ENCODE measurements at regions not wholly inside any gene's neighbourhood (a gene's known extent, or its start where the extent isn't known, plus 50 kb on each side); places are given as distances from the start of the nearest gene placed in this dataset.

- H3K9ac ChIP-seq (ENCODE audit: insufficient read depth, low read length): no peak overlapping the region
- H3K36me3 ChIP-seq (ENCODE audit: control insufficient read depth, insufficient read depth, low read length): no peaks in the 10 kb centered on the region
- H3K27me3 ChIP-seq (ENCODE audit: control insufficient read depth, insufficient read depth, low read length): no peaks in the 10 kb centered on the region
- no peak overlapping the region for H3K4me2 ChIP-seq (ENCODE audit: extremely low read depth, insufficient read depth, low read length)
- no peaks in the 10 kb centered on the region for H3K9me3 ChIP-seq (ENCODE audit: control insufficient read depth, insufficient read depth, low read depth, low read length)
- H3K4me1 ChIP-seq (ENCODE audit: control insufficient read depth, extremely low read depth, insufficient read depth, low read length): no peaks in the 10 kb centered on the region
- no peaks in the 10 kb centered on the region for H3K79me2 ChIP-seq (ENCODE audit: control insufficient read depth, insufficient read depth, low read length)
- no peak overlapping the region for H3K27ac ChIP-seq (ENCODE audit: insufficient read depth, low read length)
- H4K20me1 ChIP-seq (ENCODE audit: control insufficient read depth, extremely low read depth, insufficient read depth, low read length): no peaks in the 10 kb centered on the region
- H3K4me3 ChIP-seq (replicated peaks in 1 of 4; ENCODE audit: control extremely low read depth in 1 of 4, insufficient read depth in 1 of 4, low read depth in 3 of 4, low read length in 4 of 4): no peak overlapping the region
- H2AFZ ChIP-seq (ENCODE audit: low read length): no peak overlapping the region
- TF ChIP-seq CTCF (conservative IDR thresholded peaks at IDR 0.05 in 1 of 2, IDR thresholded peaks at IDR 0.05 in 1 of 2; ENCODE audit: low read depth in 1 of 2, low read length in 2 of 2) (no peak), EZH2 (IDR thresholded peaks at IDR 0.05; ENCODE audit: low read length, missing control alignments) (no peak)
- no peak for DNase-seq (ENCODE audit: low read depth in 2 of 2)
Measured at GRCh38 chr13:72341904-72342303, 385.5 kb downstream of the MZT1 start.

- H4K20me1 ChIP-seq (ENCODE audit: control insufficient read depth, extremely low read depth, insufficient read depth, low read length): no peaks in the 10 kb centered on the region
- H3K27ac ChIP-seq (ENCODE audit: insufficient read depth, low read length): no peak overlapping the region
- TF ChIP-seq EZH2 (IDR thresholded peaks at IDR 0.05; ENCODE audit: low read length, missing control alignments) (no peak), CTCF (conservative IDR thresholded peaks at IDR 0.05 in 1 of 2, IDR thresholded peaks at IDR 0.05 in 1 of 2; ENCODE audit: low read depth in 1 of 2, low read length in 2 of 2) (no peak)
- no peaks in the 10 kb centered on the region for H3K27me3 ChIP-seq (ENCODE audit: control insufficient read depth, insufficient read depth, low read length)
- no peak for DNase-seq (ENCODE audit: low read depth in 2 of 2)
- no peak overlapping the region for H3K4me3 ChIP-seq (replicated peaks in 1 of 4; ENCODE audit: control extremely low read depth in 1 of 4, insufficient read depth in 1 of 4, low read depth in 3 of 4, low read length in 4 of 4)
- no peaks in the 10 kb centered on the region for H3K79me2 ChIP-seq (ENCODE audit: control insufficient read depth, insufficient read depth, low read length)
- no peaks in the 10 kb centered on the region for H3K36me3 ChIP-seq (ENCODE audit: control insufficient read depth, insufficient read depth, low read length)
- no peak overlapping the region for H2AFZ ChIP-seq (ENCODE audit: low read length)
- H3K4me2 ChIP-seq (ENCODE audit: extremely low read depth, insufficient read depth, low read length): no peak overlapping the region
- H3K9me3 ChIP-seq (ENCODE audit: control insufficient read depth, insufficient read depth, low read depth, low read length): no peaks in the 10 kb centered on the region
- H3K9ac ChIP-seq (ENCODE audit: insufficient read depth, low read length): no peak overlapping the region
- no peaks in the 10 kb centered on the region for H3K4me1 ChIP-seq (ENCODE audit: control insufficient read depth, extremely low read depth, insufficient read depth, low read length)
Measured at GRCh38 chr13:72317346-72318109, 409.9 kb downstream of the MZT1 start.

GRCh38 chr13:72316716-72317115 is 410.7 kb downstream of the MZT1 start:
- Histone ChIP-seq H2AFZ (ENCODE audit: low read length) (no peak overlapping the region), H3K79me2 (ENCODE audit: control insufficient read depth, insufficient read depth, low read length) (no peaks in the 10 kb centered on the region), H3K27ac (ENCODE audit: insufficient read depth, low read length) (no peak overlapping the region), H3K27me3 (ENCODE audit: control insufficient read depth, insufficient read depth, low read length) (no peaks in the 10 kb centered on the region), H3K4me2 (ENCODE audit: extremely low read depth, insufficient read depth, low read length) (no peak overlapping the region), H3K36me3 (ENCODE audit: control insufficient read depth, insufficient read depth, low read length) (no peaks in the 10 kb centered on the region), H3K9me3 (ENCODE audit: control insufficient read depth, insufficient read depth, low read depth, low read length) (no peaks in the 10 kb centered on the region), H3K4me1 (ENCODE audit: control insufficient read depth, extremely low read depth, insufficient read depth, low read length) (no peaks in the 10 kb centered on the region), H3K9ac (ENCODE audit: insufficient read depth, low read length) (no peak overlapping the region), H4K20me1 (ENCODE audit: control insufficient read depth, extremely low read depth, insufficient read depth, low read length) (no peaks in the 10 kb centered on the region), H3K4me3 (replicated peaks in 1 of 4; ENCODE audit: control extremely low read depth in 1 of 4, insufficient read depth in 1 of 4, low read depth in 3 of 4, low read length in 4 of 4) (no peak overlapping the region)
- TF ChIP-seq EZH2 (IDR thresholded peaks at IDR 0.05; ENCODE audit: low read length, missing control alignments) (no peak), CTCF (conservative IDR thresholded peaks at IDR 0.05 in 1 of 2, IDR thresholded peaks at IDR 0.05 in 1 of 2; ENCODE audit: low read depth in 1 of 2, low read length in 2 of 2) (no peak)
- no peak for DNase-seq (ENCODE audit: low read depth in 2 of 2)

All from fibroblast of lung (primary cell).